ENCODE measurements at regions not wholly inside any gene's neighbourhood (a gene's known extent, or its start where the extent isn't known, plus 50 kb on each side); places are given as distances from the start of the nearest gene placed in this dataset.

DNA sequence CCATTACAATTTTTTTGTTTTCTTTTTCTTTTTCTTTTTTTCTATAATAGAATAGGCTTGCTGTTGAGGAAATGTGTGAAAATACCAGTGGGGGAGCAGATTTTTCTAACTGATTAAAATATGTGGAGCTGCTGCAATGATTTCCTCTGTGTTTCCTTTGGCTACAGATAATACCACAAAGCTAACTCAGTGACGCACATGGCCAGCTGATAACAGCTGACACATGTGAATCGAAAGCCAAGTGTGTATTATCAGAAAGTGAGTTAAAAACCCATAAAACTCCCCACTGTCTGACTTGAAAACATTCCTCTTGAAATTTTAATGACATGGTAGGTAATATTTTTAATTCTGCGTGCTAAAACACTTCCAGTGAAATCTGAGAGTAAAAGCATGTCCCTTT lies 70.8 kb upstream of the AHI1 start:
- TF ChIP-seq, protein P1, sequence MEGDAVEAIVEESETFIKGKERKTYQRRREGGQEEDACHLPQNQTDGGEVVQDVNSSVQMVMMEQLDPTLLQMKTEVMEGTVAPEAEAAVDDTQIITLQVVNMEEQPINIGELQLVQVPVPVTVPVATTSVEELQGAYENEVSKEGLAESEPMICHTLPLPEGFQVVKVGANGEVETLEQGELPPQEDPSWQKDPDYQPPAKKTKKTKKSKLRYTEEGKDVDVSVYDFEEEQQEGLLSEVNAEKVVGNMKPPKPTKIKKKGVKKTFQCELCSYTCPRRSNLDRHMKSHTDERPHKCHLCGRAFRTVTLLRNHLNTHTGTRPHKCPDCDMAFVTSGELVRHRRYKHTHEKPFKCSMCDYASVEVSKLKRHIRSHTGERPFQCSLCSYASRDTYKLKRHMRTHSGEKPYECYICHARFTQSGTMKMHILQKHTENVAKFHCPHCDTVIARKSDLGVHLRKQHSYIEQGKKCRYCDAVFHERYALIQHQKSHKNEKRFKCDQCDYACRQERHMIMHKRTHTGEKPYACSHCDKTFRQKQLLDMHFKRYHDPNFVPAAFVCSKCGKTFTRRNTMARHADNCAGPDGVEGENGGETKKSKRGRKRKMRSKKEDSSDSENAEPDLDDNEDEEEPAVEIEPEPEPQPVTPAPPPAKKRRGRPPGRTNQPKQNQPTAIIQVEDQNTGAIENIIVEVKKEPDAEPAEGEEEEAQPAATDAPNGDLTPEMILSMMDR (tag by site-specific recombination; IDR thresholded peaks at IDR 0.05) = no peak
- TF ChIP-seq ZNF530 (tag by site-specific recombination; IDR thresholded peaks at IDR 0.05; ENCODE audit: low read depth) = no peak
- TF ChIP-seq, protein P2, sequence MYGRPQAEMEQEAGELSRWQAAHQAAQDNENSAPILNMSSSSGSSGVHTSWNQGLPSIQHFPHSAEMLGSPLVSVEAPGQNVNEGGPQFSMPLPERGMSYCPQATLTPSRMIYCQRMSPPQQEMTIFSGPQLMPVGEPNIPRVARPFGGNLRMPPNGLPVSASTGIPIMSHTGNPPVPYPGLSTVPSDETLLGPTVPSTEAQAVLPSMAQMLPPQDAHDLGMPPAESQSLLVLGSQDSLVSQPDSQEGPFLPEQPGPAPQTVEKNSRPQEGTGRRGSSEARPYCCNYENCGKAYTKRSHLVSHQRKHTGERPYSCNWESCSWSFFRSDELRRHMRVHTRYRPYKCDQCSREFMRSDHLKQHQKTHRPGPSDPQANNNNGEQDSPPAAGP (tag by site-specific recombination; IDR thresholded peaks at IDR 0.05) = no peak
- TF ChIP-seq ZNF555 (tag by site-specific recombination; conservative IDR thresholded peaks at IDR 0.05) = no peak
- no peak for TF ChIP-seq ZNF138 (tag by site-specific recombination; IDR thresholded peaks at IDR 0.05; ENCODE audit: borderline replicate concordance)

All from HEK293 (cell line).